GM21528 (cell line): ENCODE measurements at regions not wholly inside any gene's neighbourhood (a gene's known extent, or its start where the extent isn't known, plus 50 kb on each side); places are given as distances from the start of the nearest gene placed in this dataset.
"Not testable (repeated sequence)": the region's sequence is repeated elsewhere in the genome, so short reads cannot be mapped to it uniquely, and the experiment has no call there.

Experiments
- ATAC-seq: cut with Tn5 transposase; IDR thresholded peaks from one replicate; pipeline ENCODE4 v1.9.1; 2021; ENCODE audit warnings: mild to moderate bottlenecking, moderate library complexity; ENCODE audit not compliant: unreplicated experiment, low FRiP score

DNA sequence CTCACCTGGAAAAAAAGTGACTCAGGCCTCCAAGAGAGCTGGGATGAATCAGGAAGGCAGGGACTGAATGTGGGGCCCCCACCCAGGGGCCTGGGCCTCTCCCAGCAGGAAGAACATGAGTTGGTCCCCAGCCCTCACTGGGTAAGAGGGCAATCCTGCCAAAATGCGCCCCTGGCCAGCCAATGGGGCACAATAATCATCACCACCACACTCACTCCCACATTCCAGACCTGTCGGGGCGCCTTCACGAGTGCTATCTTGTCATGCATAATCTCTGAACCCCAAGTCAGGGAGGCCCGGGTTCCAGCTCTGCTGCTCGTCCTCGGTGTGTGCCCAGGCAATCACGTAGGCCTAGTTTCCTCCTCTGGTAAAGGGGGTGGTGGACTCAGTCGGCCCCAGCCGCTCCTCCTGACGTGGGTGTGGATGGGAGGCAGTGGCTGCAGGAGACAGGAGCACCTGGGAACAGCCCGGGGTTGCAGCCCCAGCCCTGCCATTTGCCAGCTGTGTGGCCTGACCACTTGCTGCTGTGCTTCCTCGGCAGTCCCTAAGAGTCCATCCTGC lies 115.1 kb downstream of the CYP26B1 start:
- no peak for ATAC-seq

DNA sequence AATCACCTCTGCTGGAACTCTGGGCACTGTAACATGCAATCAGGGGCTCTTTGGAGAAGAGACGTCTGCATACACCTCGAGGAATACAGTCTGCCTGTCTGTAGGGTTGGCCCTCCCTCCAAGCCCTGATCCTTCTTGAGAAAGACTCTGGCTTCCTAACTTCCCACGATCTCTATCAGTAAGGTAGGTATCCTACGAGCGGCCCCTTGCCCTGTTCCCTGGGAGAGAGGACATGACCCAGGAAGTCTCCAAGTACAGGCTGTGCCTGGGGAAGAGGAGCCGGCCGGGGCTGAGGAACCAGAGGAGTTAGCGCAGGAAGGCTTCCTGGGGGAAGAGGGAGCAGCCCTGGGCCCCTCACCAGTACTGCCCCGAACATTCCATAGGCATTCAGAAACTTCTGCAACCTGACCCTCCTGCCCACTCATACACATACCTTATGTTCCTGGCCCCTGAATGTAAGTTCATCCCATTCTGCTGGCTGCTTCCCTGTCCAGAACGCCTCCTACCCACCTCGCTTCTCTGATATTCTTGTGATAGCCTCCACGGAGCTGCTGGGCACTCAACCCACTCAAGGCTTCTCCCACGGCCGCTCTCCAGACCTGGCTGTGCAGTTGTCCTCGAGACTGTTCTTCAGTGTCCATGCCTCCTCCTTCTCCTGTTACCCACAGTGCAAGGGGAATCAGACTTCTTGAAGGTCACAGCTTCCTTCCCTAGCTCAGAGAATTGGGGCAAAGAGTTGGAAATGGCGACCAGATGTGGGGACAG lies 116.1 kb downstream of the CYP26B1 start:
- ATAC-seq: no peak

DNA sequence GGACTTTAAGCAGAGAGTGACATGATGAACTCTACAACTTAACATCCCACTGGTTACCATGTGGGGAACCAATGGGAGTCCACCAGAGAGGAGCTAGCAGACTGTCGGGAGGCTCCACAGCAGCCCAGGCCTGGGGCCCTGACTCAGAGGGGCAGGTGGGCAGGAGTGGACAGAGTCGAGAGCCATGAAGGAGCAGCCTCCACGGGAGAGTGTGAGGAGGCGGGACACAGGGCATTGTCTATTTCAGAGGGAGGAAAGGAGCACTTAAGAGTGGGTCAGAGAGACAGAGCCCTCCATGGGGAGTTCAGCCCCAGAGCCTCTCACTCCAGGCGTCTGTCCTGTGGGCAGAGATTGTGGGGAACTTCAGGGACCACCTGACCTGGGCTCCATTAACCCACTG lies 118.7 kb downstream of the CYP26B1 start:
- ATAC-seq: no peak

DNA sequence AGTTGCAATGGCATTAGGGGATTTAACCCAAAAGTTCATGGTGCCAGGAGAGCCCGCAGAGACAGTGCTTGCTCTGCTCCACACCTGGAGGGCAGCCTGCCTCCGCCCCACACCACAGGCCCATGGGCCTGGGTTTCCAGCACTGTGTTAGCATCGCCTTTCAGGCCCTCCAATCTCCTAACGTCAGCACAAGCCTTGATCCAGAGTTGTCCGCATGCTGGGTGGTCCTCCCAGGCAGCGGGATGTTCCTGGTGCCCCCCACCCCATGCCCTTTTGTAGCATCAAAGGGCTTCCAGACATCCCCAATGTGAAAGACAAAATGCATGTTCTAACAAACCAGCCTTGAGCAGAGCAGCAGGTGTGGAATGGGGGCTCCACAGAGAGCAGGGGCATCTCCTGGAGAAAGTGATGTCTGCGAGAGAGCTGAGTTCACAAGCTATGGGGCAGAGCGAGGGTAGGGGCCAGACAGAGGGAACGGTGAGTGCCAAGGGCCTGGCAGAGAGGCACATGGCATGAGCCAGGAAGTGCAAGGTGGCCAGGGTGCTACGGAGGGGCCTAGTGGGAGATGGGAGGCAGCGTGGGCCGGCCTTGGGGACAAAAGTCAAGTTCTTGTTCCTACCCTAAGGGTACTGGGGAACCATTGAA lies 119.2 kb downstream of the CYP26B1 start:
- ATAC-seq: no peak

DNA sequence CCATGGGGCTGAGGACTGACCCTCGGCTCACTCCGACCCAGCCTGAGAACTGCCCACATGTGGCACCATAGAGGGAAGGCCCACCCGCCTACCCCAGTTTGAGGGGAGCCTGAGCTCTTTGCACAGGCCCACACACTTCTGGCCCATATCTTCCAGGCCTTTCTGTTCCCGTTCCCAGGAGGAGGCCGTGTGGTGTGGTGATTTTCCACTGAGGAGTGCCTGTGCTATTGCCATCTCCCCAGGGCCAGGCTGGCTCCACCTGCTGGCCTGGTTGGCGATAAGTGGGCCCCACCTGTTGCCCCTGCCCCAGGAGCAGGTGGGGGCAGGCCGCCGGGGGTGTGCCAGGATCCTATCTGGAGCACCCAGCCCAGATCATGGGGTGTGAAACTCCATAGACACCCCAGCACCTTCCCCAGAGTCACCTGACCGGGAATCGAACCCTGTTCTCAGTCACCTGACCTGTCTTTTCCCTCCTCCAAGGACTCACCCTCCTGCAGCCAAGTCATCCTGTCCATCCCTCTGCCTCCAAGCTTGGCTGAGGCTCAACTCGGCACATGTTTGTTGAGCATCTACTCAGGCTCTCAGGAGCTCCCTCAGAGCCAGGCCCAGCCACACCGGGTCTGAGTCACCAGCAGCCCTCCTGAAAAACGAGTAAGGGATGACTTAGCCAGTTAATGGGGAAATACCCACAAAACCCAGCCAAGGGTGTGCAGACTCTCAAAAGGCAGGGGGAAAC lies 120.1 kb downstream of the CYP26B1 start:
- no peak for ATAC-seq

DNA sequence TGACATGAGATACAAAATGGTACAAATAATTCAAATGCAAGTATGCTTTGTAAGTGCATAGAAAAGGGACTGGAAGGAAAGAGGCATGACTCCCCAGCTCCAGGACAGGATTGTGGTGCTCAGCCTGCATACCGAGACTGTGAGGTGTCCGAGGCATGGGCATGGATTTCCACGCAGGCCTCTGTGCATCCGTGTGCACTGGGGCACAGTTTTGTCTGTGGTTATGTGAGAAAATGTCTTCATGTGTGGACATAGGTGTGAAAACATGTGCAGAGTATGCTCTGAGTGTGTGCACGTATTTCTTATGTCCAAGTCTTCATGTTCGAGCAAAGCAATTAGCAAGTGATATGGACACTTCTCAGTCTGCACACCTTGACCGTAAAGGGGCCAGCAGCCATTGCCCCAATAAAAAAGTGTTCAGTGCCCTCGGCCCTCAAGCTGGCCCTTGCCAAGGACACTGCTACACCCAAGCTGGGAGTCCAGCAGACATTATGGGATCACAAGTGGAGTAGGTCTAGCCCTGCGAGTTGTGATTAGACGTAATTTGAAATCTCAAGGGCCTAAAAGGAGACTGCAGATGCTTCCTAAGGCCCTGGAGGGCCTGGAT lies 120.7 kb downstream of the CYP26B1 start:
- ATAC-seq: no peak

DNA sequence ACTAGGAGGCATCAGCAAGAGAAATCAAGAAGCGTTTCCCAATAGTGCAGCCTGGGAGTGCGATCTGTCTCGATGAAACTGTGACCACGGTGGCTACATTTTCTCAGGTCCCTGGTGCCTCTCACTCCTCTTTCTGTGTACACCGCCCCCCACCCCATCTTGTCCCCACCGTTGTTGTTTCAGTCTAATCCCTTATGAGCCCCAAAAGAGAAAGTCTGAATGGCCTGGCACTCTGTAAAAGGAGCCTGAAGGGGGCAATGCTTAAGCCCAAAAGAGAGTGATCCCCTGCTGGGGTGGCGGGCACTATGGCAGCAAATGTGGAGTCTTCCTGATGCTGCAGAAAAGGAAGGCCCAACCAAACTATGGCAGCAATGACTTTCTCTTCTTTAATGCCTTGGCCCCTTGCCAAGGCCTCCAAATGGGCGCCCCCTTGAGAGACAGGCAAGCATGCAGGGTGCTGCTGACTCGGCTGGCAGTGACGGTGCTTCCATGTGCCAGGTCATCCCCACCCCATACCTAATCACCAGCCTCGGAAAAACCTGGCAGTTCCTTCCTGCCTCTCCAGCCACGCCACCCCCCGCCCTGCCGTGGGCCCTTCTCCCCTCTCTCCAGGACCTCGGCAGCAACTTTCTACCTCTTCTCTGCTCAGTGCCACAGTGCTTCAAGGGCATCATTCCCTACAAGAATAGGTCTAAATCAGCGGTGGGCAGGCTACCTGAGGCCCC lies 123.0 kb downstream of the CYP26B1 start:
- no peak for ATAC-seq

DNA sequence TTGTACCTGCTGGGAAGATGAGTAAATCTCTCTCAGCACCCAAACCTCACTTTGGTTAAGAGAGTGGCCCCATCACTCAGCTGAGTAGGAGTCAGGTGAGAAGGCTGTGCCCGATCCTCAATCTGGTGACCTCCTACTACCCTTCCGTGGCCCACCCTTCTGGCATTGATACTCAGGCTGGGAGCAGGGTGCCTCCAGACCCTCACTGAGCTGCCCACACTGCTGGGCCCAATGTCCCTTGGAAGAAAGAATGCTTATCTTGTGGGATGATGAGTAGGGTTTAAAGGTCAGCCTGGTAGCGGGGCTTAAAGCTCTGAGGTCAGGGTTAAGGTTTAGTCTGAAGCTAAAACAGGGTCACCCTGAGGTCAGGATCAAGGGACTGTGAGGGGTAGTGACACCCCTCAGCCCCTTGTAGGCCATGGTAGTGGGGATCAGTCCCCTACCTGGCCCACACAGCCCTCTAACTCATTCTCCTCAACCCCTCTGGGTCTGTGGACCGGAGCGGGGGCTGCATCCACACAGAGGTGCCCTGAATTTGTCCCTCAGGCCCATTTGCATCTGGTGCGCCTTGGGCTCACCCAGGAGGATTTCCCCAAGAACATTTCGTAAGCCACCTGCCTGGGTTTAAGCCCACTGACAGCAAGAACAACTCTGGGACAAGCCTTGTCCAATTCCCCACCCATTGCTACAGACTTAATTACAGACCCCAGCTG lies 123.8 kb downstream of the CYP26B1 start:
- ATAC-seq: no peak

DNA sequence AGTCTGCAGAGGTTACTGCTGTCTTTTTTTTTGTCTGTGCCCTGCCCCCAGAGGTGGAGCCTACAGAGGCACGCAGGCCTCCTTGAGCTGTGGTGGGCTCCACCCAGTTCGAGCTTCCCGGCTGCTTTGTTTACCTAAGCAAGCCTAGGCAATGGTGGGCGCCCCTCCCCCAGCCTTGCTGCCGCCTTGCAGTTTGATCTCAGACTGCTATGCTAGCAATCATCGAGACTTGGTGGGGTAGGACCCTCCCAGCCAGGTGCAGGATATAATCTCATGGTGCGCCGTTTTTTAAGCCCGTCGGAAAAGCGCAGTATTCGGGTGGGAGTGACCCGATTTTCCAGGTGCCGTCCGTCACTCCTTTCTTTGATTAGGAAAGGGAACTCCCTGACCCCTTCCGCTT lies 126.3 kb downstream of the CYP26B1 start:
- not testable (repeated sequence) for ATAC-seq

DNA sequence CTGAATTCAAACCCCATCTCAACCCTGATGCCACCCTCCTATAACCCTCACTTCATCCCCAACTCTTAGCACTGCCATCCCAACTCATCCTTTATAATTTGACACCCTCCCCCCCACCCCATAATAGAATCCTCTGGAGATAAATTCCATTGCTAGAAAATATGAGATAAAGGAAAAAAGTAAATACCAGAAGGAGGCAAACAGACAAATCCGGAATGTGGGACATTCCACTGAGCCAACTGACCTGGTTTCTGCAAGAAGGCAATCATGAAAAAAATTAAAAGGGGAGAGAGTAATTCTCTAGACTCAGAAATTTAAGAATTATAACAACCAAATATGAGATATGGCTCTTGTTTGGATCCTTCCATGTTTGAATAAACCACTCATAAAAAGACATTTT lies 132.4 kb downstream of the CYP26B1 start:
- ATAC-seq: no peak

DNA sequence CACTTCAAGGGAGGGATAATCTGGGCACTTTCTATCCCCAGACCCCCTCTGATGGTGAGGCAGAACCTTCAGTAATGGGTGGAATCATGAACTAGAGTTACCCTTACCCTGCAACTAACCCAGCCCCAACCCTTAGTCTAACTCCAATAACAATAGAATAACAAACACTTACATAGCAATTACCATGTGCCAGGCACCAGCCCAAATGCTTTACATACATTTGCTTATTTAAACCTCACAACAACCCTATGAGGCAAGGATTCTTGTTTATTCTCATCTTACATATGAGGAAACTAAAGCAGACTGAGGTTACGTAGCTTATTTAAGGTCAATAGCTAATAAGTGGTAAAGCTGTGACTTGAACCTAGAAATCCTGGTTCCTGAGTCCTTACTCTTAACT lies 132.8 kb downstream of the CYP26B1 start:
- ATAC-seq: no peak

DNA sequence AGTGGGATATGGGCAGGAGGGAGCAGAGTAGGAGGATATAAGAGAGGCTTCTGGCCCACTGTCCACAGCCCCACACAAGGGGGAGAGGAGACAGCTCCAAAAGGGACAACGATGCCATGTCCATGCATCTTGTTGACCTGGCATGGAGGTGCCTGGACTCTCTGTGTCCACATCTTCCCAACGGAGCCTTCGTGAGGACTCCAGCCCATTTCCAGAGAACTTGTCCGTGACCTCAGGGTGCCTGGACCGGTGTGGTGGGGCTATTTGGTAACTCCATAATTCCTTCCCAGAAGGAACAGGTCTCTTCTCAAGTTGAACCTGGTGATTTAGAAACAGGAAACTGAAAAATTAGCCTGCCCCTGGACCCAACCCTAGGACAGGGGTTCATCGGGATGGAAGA lies 133.9 kb downstream of the CYP26B1 start:
- ATAC-seq: no peak

DNA sequence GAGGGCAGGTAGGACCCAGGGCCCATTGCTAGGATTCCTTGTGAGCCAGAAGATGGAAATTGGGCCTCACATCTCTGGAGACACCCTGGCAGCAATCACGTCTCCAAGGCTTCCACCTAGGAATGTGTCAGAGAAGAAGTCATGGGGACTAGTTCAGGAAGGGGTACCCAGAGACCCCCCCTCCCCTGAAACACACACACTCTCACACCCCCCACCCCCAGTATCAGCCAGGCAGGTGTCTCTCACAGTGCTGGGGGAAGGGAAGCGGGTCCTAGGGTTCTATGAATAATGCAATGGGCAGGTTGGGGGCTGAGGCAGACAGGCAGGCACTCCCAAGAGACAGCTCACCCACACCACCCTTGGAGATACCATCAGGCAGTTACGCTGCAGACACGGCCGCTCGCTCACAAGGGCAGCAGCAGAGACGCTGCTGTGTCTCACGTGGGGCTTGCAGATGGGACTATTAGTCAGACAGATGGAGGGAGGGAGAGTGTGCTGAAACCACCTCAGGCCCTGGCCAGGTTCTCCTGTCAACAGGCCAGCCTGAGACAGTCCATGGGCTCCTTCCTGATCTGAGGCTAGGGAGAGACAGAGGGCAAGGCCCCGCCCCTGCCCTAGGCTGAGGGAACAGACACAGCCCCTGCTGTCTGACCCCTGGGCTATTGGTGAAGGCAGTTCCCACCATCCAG lies 134.6 kb downstream of the CYP26B1 start:
- no peak for ATAC-seq

DNA sequence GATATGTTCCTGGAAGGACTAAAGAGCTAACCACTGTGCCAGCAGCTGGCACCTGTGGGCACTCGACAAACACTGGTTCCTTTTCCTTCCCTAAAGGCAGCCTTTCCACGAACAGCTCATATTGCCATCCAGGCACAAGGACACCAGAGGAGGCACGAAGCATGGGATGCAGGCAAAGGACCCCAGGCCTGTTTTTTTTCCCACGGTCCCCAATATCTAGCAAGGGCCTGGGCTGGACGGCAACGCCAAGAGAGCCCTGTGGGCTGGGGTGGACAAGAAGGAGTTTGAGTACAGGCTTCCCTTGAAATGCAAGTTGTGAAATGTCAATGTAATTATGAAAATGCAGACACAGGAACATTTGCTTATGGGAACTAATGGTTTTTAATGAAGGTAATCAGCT lies 135.9 kb downstream of the CYP26B1 start:
- no peak for ATAC-seq

DNA sequence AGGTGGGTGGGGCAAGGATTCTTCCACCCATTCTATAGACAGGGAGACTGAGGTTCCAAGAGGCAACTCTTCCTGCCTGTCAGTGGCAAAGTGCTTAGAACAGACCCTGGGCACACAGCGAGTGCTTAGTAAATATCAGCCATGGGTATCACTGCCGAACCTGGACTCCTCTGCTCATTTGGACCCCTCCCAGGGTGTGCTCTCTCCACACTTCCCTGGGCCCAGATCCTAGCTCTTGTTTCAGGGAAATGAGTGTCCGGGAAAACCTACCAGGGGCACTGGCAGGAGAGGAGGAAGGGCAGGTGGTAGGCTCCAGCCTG lies 136.3 kb downstream of the CYP26B1 start:
- ATAC-seq: no peak

DNA sequence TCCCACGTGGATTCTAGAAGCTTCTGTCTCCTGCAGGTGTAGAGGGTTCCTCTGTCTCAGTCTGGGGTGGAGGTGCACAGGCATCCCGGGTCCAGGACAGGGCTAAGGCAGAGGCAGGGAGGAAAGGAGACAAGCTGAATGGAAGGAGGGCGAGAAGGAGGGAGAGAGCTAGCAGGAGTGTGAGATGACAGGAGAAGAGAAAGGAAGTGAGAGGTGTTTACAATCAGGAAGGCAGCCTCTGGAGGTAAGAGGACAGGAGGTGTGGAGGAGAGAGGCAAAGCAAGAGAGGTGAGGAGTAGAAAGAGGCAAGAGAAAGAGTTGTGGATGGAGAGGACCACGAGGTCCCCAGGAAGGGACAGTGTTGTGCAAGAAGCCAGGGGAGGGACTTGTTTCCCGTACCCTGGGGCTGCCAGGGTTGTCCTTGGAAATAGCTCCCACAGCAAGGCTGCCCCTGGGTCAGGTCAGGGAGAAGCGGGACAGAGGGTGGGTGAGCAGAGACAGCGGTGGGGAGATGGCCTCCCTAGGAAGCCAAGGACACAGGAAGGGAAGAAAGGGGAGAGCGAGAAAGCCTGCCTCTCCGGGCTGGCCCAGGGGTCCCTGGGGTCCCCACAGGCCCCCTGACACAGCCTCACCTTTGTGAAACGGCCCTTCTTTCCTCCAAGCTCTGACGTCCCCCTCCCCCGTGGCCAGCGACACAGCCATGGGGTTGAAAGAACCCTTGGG lies 136.9 kb downstream of the CYP26B1 start:
- no peak for ATAC-seq

DNA sequence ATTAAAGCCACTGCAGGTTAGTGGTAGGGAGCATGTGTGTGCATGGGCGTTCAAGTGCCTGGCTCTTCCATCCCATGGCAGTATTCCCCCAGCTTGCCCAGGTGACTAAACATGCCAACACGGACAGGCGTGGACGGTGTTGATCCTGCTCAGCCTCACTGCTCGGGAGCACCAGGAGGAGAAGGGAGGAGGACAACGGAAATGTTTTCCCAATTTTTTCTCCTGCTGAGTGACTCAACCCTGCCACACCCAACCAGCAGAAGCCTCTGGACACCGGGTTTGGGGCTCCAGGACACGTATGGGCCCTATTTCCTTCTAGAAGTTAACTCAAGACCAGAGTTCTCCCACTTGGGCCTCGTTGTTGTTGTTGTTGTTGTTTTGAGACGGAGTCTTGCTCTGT lies 139.1 kb downstream of the CYP26B1 start:
- no peak for ATAC-seq

DNA sequence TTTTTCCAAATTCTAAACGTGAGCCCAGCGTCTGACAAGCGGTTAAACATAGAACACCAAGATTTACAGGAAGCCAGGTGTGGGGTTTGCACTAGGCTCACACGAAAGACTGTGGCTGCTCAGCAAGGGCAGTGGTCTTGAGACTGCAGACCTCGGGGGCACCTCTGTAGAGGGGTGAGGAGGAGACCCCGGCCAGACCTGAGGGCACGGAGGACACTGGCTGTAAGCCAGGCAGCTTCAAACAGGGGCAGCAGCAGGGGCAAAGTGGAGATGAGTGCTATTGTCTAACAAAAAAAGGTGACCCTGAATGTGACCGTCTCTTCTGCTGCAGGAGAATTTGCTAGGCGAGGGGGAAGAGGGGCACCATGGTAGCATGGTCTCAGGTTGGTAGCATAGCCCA lies 140.3 kb downstream of the CYP26B1 start:
- no peak for ATAC-seq
